HEK293 (cell line): ENCODE measurements at regions not wholly inside any gene's neighbourhood (a gene's known extent, or its start where the extent isn't known, plus 50 kb on each side); places are given as distances from the start of the nearest gene placed in this dataset.

ENCODE experiments used
- BCL6B ChIP-seq: fragments of 450-650 bp; formaldehyde crosslinking; IDR thresholded peaks from 2 replicates; pipeline ENCODE4 v1.5.1; 2017; ENCODE audit warnings: missing biosample characterization, missing genetic modification characterization
- CTCF ChIP-seq: fragments of 450-650 bp; formaldehyde crosslinking; IDR thresholded peaks from 2 replicates; pipeline ENCODE4 v1.5.1; 2016; ENCODE audit warnings: missing biosample characterization, missing genetic modification characterization
- ZNF391 ChIP-seq: fragments of 450-650 bp; formaldehyde crosslinking; IDR thresholded peaks from 2 replicates; pipeline ENCODE4 v1.5.1; 2016; ENCODE audit warnings: low read depth, missing biosample characterization, missing genetic modification characterization, borderline replicate concordance

GRCh38 chr2:9702604-9703084, 71.8 kb upstream of the YWHAQ start:
- TF ChIP-seq ZNF391 (tag by site-specific recombination) (no peak), CTCF (tag by site-specific recombination) (no peak), BCL6B (tag by site-specific recombination) (no peak)
